ENCODE measurements at regions not wholly inside any gene's neighbourhood (a gene's known extent, or its start where the extent isn't known, plus 50 kb on each side); places are given as distances from the start of the nearest gene placed in this dataset.
"Not testable (repeated sequence)": the region's sequence is repeated elsewhere in the genome, so short reads cannot be mapped to it uniquely, and the experiment has no call there.

DNA sequence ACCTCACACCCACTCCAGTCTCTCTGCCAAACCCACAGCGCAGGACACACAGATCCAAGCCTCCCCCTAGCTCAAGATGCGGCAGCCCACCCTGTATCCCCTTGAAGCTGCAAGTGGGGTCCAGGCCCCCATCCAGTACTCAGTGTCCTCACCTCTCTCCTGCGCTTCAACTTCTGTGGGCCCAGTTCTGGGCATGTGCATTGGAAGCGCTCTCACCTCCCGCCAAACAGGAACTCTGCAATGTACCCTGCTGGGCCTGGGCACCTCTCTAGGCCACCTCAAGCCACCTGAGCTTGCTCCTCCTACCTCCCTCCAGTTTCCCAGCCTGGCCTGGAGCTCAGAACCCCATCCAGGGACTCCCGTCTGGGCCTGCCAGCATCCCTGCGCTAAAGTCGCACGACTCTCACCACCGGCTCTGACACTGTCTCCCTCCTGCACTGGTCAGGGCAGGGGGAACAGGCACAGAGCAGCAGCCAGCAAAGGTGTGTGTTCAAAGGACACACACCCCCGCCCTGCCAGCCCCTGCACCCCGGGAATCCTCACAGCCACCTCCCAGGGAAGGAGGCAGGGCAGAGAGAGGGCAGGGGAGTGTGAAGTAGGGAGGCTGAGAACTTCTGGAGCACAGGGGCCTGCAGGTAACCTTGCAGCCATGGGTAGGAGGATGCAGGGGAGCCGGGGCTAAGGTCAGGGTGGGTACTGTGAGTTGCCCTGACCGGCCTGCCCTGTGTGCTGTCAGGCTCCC is 51.7 kb upstream of the MSMB start:
- 90 to 95% methylated on average over 11 to 14 of the region's 14 CpGs for WGBS, 2 experiments (ENCODE audit: insufficient coverage in 1 of 2, insufficient read length in 1 of 2)
- H3K27ac Mint-ChIP-seq, result peak overlapping the region; percentile 44
- Histone ChIP-seq H3K9me3 (ENCODE audit: control insufficient read depth, low read length) (no peaks in the 10 kb centered on the region), H3K27me3 (ENCODE audit: control insufficient read depth, insufficient read depth, low read length, poor library complexity, severe bottlenecking) (no peaks in the 10 kb centered on the region), H3K36me3 (ENCODE audit: control insufficient read depth, insufficient read depth, low read length) (no peaks in the 10 kb centered on the region), H3K4me3 (ENCODE audit: low read length) (no peak overlapping the region), H3K9ac (ENCODE audit: extremely low read depth, low read length, poor library complexity, severe bottlenecking) (no peak overlapping the region), H3K27ac (ENCODE audit: low read depth, low read length) (no peak overlapping the region), H3K4me1 (ENCODE audit: control insufficient read depth, insufficient read depth, low read length) (peaks cover 24% of the 10 kb centered on the region)
- TF ChIP-seq, protein P1, sequence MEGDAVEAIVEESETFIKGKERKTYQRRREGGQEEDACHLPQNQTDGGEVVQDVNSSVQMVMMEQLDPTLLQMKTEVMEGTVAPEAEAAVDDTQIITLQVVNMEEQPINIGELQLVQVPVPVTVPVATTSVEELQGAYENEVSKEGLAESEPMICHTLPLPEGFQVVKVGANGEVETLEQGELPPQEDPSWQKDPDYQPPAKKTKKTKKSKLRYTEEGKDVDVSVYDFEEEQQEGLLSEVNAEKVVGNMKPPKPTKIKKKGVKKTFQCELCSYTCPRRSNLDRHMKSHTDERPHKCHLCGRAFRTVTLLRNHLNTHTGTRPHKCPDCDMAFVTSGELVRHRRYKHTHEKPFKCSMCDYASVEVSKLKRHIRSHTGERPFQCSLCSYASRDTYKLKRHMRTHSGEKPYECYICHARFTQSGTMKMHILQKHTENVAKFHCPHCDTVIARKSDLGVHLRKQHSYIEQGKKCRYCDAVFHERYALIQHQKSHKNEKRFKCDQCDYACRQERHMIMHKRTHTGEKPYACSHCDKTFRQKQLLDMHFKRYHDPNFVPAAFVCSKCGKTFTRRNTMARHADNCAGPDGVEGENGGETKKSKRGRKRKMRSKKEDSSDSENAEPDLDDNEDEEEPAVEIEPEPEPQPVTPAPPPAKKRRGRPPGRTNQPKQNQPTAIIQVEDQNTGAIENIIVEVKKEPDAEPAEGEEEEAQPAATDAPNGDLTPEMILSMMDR (conservative IDR thresholded peaks at IDR 0.05), result no peak
- H3K36me3 Mint-ChIP-seq (ENCODE audit: low read depth), result no peaks in the 10 kb centered on the region
- peaks cover 6% of the 10 kb centered on the region for H3K4me1 Mint-ChIP-seq
- peak; percentile 53 for DNase-seq
- no peak overlapping the region for H3K4me3 Mint-ChIP-seq
- peaks cover 3% of the 10 kb centered on the region for H3K9me3 Mint-ChIP-seq
- H3K27me3 Mint-ChIP-seq (ENCODE audit: insufficient read depth), result no peaks in the 10 kb centered on the region

DNA sequence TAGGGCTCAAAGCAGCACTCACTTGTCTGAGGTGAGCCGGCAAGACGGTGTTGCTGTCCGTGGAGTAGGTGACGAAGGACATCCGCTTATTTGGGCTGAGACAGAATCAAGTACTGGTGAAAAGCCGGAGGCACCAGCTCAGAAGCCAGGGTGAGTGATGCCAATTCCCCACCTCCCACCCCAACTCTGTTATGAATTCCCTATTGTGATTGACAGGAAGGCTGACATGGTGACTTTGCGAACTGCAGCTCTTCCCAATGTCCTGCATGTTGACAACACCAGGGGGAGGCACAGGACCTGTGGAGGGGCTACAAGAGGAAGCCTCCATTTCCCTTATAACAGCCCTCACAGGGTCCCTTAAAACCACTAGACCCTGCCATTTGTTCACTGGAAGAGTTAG is 52.3 kb upstream of the MSMB start:
- no peak overlapping the region for H3K9ac ChIP-seq (ENCODE audit: extremely low read depth, low read length, poor library complexity, severe bottlenecking)
- Mint-ChIP-seq H3K27ac (no peak overlapping the region), H3K4me3 (no peak overlapping the region), H3K27me3 (ENCODE audit: insufficient read depth) (no peaks in the 10 kb centered on the region), H3K36me3 (ENCODE audit: low read depth) (no peaks in the 10 kb centered on the region), H3K4me1 (peaks cover 6% of the 10 kb centered on the region), H3K9me3 (peaks cover 3% of the 10 kb centered on the region)
- TF ChIP-seq, protein P1 (conservative IDR thresholded peaks at IDR 0.05), result peak; percentile 52
- DNase-seq, result peak; percentile 62
- no peaks in the 10 kb centered on the region for H3K9me3 ChIP-seq (ENCODE audit: control insufficient read depth, low read length)
- H3K27ac ChIP-seq (ENCODE audit: low read depth, low read length), result no peak overlapping the region
- 96 to 100% methylated on average over 3 to 7 of the region's 7 CpGs for WGBS, 2 experiments (ENCODE audit: insufficient coverage in 1 of 2, insufficient read length in 1 of 2)
- H3K27me3 ChIP-seq (ENCODE audit: control insufficient read depth, insufficient read depth, low read length, poor library complexity, severe bottlenecking), result no peaks in the 10 kb centered on the region
- H3K4me3 ChIP-seq (ENCODE audit: low read length), result no peak overlapping the region
- peaks cover 24% of the 10 kb centered on the region for H3K4me1 ChIP-seq (ENCODE audit: control insufficient read depth, insufficient read depth, low read length)
- no peaks in the 10 kb centered on the region for H3K36me3 ChIP-seq (ENCODE audit: control insufficient read depth, insufficient read depth, low read length)

DNA sequence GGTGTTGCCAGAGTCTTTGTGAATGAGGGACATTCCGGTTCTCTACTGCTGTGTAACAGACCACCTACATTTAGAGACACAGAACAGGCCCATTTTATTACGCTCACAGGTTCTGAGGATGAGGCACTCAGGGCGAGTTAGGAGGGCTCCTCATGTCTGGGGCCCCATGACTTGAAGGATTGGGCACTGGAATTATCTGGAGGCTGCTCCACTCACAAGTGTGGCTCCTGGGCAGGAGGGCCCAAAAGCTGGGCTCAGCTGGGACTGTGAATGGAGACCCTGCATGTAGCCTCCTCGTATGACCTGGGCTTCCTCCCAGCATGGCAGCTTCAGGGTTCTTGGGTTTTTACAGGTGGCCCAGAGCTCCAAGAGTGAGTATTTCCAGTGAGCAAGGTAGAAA is 52.9 kb upstream of the MSMB start:
- H3K27me3 ChIP-seq (ENCODE audit: control insufficient read depth, insufficient read depth, low read length, poor library complexity, severe bottlenecking); H3K36me3 Mint-ChIP-seq (ENCODE audit: low read depth); DNase-seq; H3K9me3 ChIP-seq (ENCODE audit: control insufficient read depth, low read length); H3K27me3 Mint-ChIP-seq (ENCODE audit: insufficient read depth); H3K9me3 Mint-ChIP-seq; H3K4me3 ChIP-seq (ENCODE audit: low read length); H3K27ac Mint-ChIP-seq; H3K36me3 ChIP-seq (ENCODE audit: control insufficient read depth, insufficient read depth, low read length); H3K27ac ChIP-seq (ENCODE audit: low read depth, low read length); H3K9ac ChIP-seq (ENCODE audit: extremely low read depth, low read length, poor library complexity, severe bottlenecking); H3K4me3 Mint-ChIP-seq; H3K4me1 Mint-ChIP-seq: not testable (repeated sequence)
- WGBS, 2 experiments (ENCODE audit: insufficient coverage in 1 of 2, insufficient read length in 1 of 2), result 75 to 95% methylated on average over 3 to 4 of the region's 4 CpGs
- H3K4me1 ChIP-seq (ENCODE audit: control insufficient read depth, insufficient read depth, low read length), result peaks cover 24% of the 10 kb centered on the region

Measured in endodermal cell (in vitro differentiated cells).